Activated CD4-positive, alpha-beta memory T cell treated with anti-CD3 and anti-CD28 coated beads, Interleukin-2, amount 10 ng/mL, durations not matched to agents 7 days and 5 days (primary cell): ENCODE measurements at regions not wholly inside any gene's neighbourhood (a gene's known extent, or its start where the extent isn't known, plus 50 kb on each side); places are given as distances from the start of the nearest gene placed in this dataset.
"Not testable (repeated sequence)": the region's sequence is repeated elsewhere in the genome, so short reads cannot be mapped to it uniquely, and the experiment has no call there.

Experiments used
- CTCF ChIA-PET: fragments of 350-600 bp; sonication (Branson Sonifier 250); formaldehyde crosslinking; loops from one replicate; lab custom pipeline; 2021; ENCODE audit warnings: antibody characterized with exemption, inconsistent platforms; lab: Charles Lee
- POLR2A ChIA-PET: fragments of 350-600 bp; sonication (Branson Sonifier 250); formaldehyde crosslinking; loops from one replicate; lab custom pipeline; 2021; ENCODE audit warnings: antibody characterized with exemption; lab: Charles Lee
- DNase-seq: peaks from one replicate; pipeline ENCODE4 v3.0.0-alpha.2; 2020
- H3K27ac Mint-ChIP-seq: one replicate; pipeline ENCODE4 v1.8.0; 2021; ENCODE audit warnings: mild to moderate bottlenecking, mixed read lengths
- H3K27me3 Mint-ChIP-seq: one replicate; pipeline ENCODE4 v1.8.0; 2021; ENCODE audit warnings: mixed read lengths
- H3K36me3 Mint-ChIP-seq: one replicate; pipeline ENCODE4 v1.8.0; 2021; ENCODE audit warnings: low read depth, mixed read lengths
- H3K4me1 Mint-ChIP-seq: one replicate; pipeline ENCODE4 v1.8.0; 2021; ENCODE audit warnings: mixed read lengths
- H3K4me3 Mint-ChIP-seq: one replicate; pipeline ENCODE4 v1.8.0; 2021; ENCODE audit warnings: mild to moderate bottlenecking, mixed read lengths
- H3K9me3 Mint-ChIP-seq: one replicate; pipeline ENCODE4 v1.8.0; 2021; ENCODE audit warnings: mixed read lengths

GRCh38 chr2:16908656-16909055, 243.0 kb upstream of the CYRIA start:
- DNase-seq, result no peak
- CTCF ChIA-PET, result no interaction called here
- Mint-ChIP-seq H3K27ac (no peak overlapping the region), H3K4me3 (no peak overlapping the region), H3K9me3 (peaks cover 6% of the 10 kb centered on the region), H3K27me3 (no peaks in the 10 kb centered on the region), H3K4me1 (no peaks in the 10 kb centered on the region), H3K36me3 (no peaks in the 10 kb centered on the region)
- POLR2A ChIA-PET, result no interaction called here

GRCh38 chr2:16907645-16908282, 242.1 kb upstream of the CYRIA start:
- no peak for DNase-seq
- H3K36me3 Mint-ChIP-seq, result no peaks in the 10 kb centered on the region
- no peaks in the 10 kb centered on the region for H3K4me1 Mint-ChIP-seq
- ChIA-PET CTCF (no interaction called here), POLR2A (no interaction called here)
- H3K9me3 Mint-ChIP-seq, result peaks cover 6% of the 10 kb centered on the region
- no peak overlapping the region for H3K4me3 Mint-ChIP-seq
- H3K27ac Mint-ChIP-seq, result no peak overlapping the region
- no peaks in the 10 kb centered on the region for H3K27me3 Mint-ChIP-seq

GRCh38 chr2:16905325-16905724, 239.7 kb upstream of the CYRIA start:
- POLR2A ChIA-PET, CTCF ChIA-PET, H3K36me3 Mint-ChIP-seq, H3K4me1 Mint-ChIP-seq, H3K9me3 Mint-ChIP-seq, H3K4me3 Mint-ChIP-seq, DNase-seq, H3K27ac Mint-ChIP-seq, H3K27me3 Mint-ChIP-seq: not testable (repeated sequence)

GRCh38 chr2:16900405-16901025, 234.9 kb upstream of the CYRIA start:
- H3K27ac Mint-ChIP-seq, result no peak overlapping the region
- no peak for DNase-seq
- H3K27me3 Mint-ChIP-seq, result no peaks in the 10 kb centered on the region
- no peaks in the 10 kb centered on the region for H3K36me3 Mint-ChIP-seq
- H3K4me3 Mint-ChIP-seq, result no peak overlapping the region
- ChIA-PET CTCF (no interaction called here), POLR2A (no interaction called here)
- H3K4me1 Mint-ChIP-seq, result no peaks in the 10 kb centered on the region
- peaks cover 3% of the 10 kb centered on the region for H3K9me3 Mint-ChIP-seq

- Mint-ChIP-seq H3K4me1 (no peaks in the 10 kb centered on the region), H3K27me3 (no peaks in the 10 kb centered on the region), H3K27ac (no peak overlapping the region), H3K9me3 (peaks cover 3% of the 10 kb centered on the region), H3K4me3 (no peak overlapping the region), H3K36me3 (no peaks in the 10 kb centered on the region)
- DNase-seq, result no peak
- ChIA-PET CTCF (no interaction called here), POLR2A (no interaction called here)
Measured at GRCh38 chr2:16899958-16900357, 234.3 kb upstream of the CYRIA start.

- Mint-ChIP-seq H3K4me1 (no peaks in the 10 kb centered on the region), H3K9me3 (peaks cover 2% of the 10 kb centered on the region), H3K27me3 (no peaks in the 10 kb centered on the region), H3K4me3 (no peak overlapping the region), H3K36me3 (no peaks in the 10 kb centered on the region), H3K27ac (no peak overlapping the region)
- POLR2A ChIA-PET, result no interaction called here
- DNase-seq, result no peak
- CTCF ChIA-PET, result no interaction called here
Measured at GRCh38 chr2:16890081-16890480, 224.4 kb upstream of the CYRIA start.

GRCh38 chr2:16885027-16885426, 219.4 kb upstream of the CYRIA start:
- Mint-ChIP-seq H3K36me3 (no peaks in the 10 kb centered on the region), H3K27me3 (no peaks in the 10 kb centered on the region), H3K27ac (no peak overlapping the region), H3K4me1 (no peaks in the 10 kb centered on the region), H3K9me3 (peaks cover 3% of the 10 kb centered on the region), H3K4me3 (no peak overlapping the region)
- ChIA-PET POLR2A (no interaction called here), CTCF (no interaction called here)
- DNase-seq, result no peak

GRCh38 chr2:16882706-16883105, 217.1 kb upstream of the CYRIA start:
- Mint-ChIP-seq H3K4me3 (no peak overlapping the region), H3K27ac (no peak overlapping the region), H3K36me3 (no peaks in the 10 kb centered on the region), H3K4me1 (no peaks in the 10 kb centered on the region), H3K27me3 (no peaks in the 10 kb centered on the region), H3K9me3 (peaks cover 3% of the 10 kb centered on the region)
- POLR2A ChIA-PET, result no interaction called here
- CTCF ChIA-PET, result no interaction called here
- no peak for DNase-seq

GRCh38 chr2:16881122-16881521, 215.5 kb upstream of the CYRIA start:
- POLR2A ChIA-PET, result no interaction called here
- Mint-ChIP-seq H3K4me3 (no peak overlapping the region), H3K36me3 (no peaks in the 10 kb centered on the region), H3K27ac (no peak overlapping the region), H3K4me1 (no peaks in the 10 kb centered on the region), H3K9me3 (peaks cover 3% of the 10 kb centered on the region), H3K27me3 (no peaks in the 10 kb centered on the region)
- DNase-seq, result no peak
- CTCF ChIA-PET, result no interaction called here

GRCh38 chr2:16871411-16871810, 205.8 kb upstream of the CYRIA start:
- Mint-ChIP-seq H3K36me3 (no peaks in the 10 kb centered on the region), H3K27me3 (no peaks in the 10 kb centered on the region), H3K9me3 (no peaks in the 10 kb centered on the region), H3K4me1 (no peaks in the 10 kb centered on the region), H3K4me3 (no peak overlapping the region), H3K27ac (no peak overlapping the region)
- CTCF ChIA-PET, result no interaction called here
- POLR2A ChIA-PET, result no interaction called here
- no peak for DNase-seq

GRCh38 chr2:16870491-16871076, 204.9 kb upstream of the CYRIA start:
- Mint-ChIP-seq H3K9me3 (no peaks in the 10 kb centered on the region), H3K4me3 (no peak overlapping the region), H3K27ac (no peak overlapping the region), H3K36me3 (no peaks in the 10 kb centered on the region), H3K4me1 (no peaks in the 10 kb centered on the region), H3K27me3 (no peaks in the 10 kb centered on the region)
- DNase-seq, result no peak
- POLR2A ChIA-PET, result no interaction called here
- CTCF ChIA-PET, result no interaction called here

- ChIA-PET CTCF (no interaction called here), POLR2A (no interaction called here)
Measured at GRCh38 chr2:16869711-16870110, 204.1 kb upstream of the CYRIA start.

GRCh38 chr2:16862471-16862870, 196.8 kb upstream of the CYRIA start:
- no peaks in the 10 kb centered on the region for H3K4me1 Mint-ChIP-seq
- DNase-seq, result no peak
- CTCF ChIA-PET, result no interaction called here
- H3K27ac Mint-ChIP-seq, result no peak overlapping the region
- POLR2A ChIA-PET, result no interaction called here
- no peak overlapping the region for H3K4me3 Mint-ChIP-seq
- peaks cover 5% of the 10 kb centered on the region for H3K9me3 Mint-ChIP-seq
- H3K27me3 Mint-ChIP-seq, result no peaks in the 10 kb centered on the region
- H3K36me3 Mint-ChIP-seq, result no peaks in the 10 kb centered on the region

More at GRCh38 chr2:16869711-16870110, 204.1 kb upstream of the CYRIA start:
- H3K4me1 Mint-ChIP-seq, result no peaks in the 10 kb centered on the region
- no peak overlapping the region for H3K4me3 Mint-ChIP-seq
- no peak overlapping the region for H3K27ac Mint-ChIP-seq
- H3K36me3 Mint-ChIP-seq, result no peaks in the 10 kb centered on the region
- no peaks in the 10 kb centered on the region for H3K27me3 Mint-ChIP-seq
- no peaks in the 10 kb centered on the region for H3K9me3 Mint-ChIP-seq
- no peak for DNase-seq

GRCh38 chr2:16861530-16861929, 195.9 kb upstream of the CYRIA start:
- H3K27me3 Mint-ChIP-seq, result no peaks in the 10 kb centered on the region
- H3K27ac Mint-ChIP-seq, result no peak overlapping the region
- ChIA-PET CTCF (no interaction called here), POLR2A (no interaction called here)
- no peaks in the 10 kb centered on the region for H3K4me1 Mint-ChIP-seq
- H3K4me3 Mint-ChIP-seq, result no peak overlapping the region
- no peaks in the 10 kb centered on the region for H3K36me3 Mint-ChIP-seq
- H3K9me3 Mint-ChIP-seq, result peaks cover 5% of the 10 kb centered on the region
- DNase-seq, result no peak
